ENCODE measurements at regions not wholly inside any gene's neighbourhood (a gene's known extent, or its start where the extent isn't known, plus 50 kb on each side); places are given as distances from the start of the nearest gene placed in this dataset.
"Not testable (repeated sequence)": the region's sequence is repeated elsewhere in the genome, so short reads cannot be mapped to it uniquely, and the experiment has no call there.

DNA sequence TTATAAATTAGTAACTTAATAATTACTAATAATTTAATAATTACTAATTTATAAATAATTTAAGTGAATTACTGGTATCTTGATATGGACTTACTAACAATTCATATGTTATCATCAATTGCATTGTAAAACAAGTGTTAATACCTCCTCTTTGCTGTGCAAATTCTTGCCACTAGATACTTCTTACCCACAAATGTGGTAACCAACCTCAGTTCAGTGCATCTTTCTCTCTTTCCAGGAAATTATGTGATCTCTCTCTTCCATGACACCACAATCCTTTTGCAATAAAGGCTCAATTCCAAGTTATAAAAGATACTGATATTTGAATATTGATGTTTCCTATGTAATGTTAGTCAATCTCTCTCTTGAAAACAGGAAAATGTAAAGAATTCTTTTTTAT is 408.6 kb upstream of the MIR17HG start:
- TF ChIP-seq TAF1 (IDR thresholded peaks at IDR 0.05; ENCODE audit: borderline replicate concordance, low read depth, low read length) (no peak), POLR2AphosphoS5 (IDR thresholded peaks at IDR 0.05; ENCODE audit: low read depth, low read length) (no peak), POLR2A (IDR thresholded peaks at IDR 0.05; ENCODE audit: low read depth, low read length) (no peak)
- DNase-seq (ENCODE audit: insufficient read length) (no peak), FAIRE-seq (no peak)

- no peak for FAIRE-seq
- no peak for TF ChIP-seq POLR2A (IDR thresholded peaks at IDR 0.05; ENCODE audit: low read depth, low read length)
- no peak for TF ChIP-seq POLR2AphosphoS5 (IDR thresholded peaks at IDR 0.05; ENCODE audit: low read depth, low read length)
- DNase-seq (ENCODE audit: insufficient read length): no peak
Measured at GRCh38 chr13:90943946-90944345, 403.5 kb upstream of the MIR17HG start.

GRCh38 chr13:90945146-90945545 is 402.3 kb upstream of the MIR17HG start:
- not testable (repeated sequence) for FAIRE-seq; DNase-seq (ENCODE audit: insufficient read length)

GRCh38 chr13:90946125-90946524 is 401.4 kb upstream of the MIR17HG start:
- DNase-seq (ENCODE audit: insufficient read length); FAIRE-seq: not testable (repeated sequence)

DNA sequence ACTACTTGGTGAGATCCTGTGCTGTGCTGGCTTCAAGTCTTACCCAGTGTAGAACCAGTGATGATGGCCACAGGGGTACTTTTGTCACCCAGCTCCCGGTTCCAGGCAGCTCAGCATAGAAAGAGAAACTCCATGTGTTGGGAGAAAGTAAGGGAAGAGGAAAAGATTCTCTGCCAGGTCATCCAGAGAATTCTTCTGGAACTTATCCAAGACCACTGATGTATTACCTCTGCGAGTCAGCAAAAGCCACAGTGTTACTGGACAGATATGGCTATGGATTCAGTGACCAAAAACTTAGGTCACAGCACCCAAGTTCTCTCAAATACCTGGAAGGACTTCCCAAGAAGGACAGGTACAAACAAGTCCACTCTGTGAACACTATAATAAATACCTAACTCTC is 399.5 kb upstream of the MIR17HG start:
- FAIRE-seq: no peak
- no peak for TF ChIP-seq POLR2A (IDR thresholded peaks at IDR 0.05; ENCODE audit: low read depth, low read length)
- no peak for TF ChIP-seq POLR2AphosphoS5 (IDR thresholded peaks at IDR 0.05; ENCODE audit: low read depth, low read length)
- TF ChIP-seq TAF1 (IDR thresholded peaks at IDR 0.05; ENCODE audit: borderline replicate concordance, low read depth, low read length): no peak
- no peak for DNase-seq (ENCODE audit: insufficient read length)

GRCh38 chr13:90950160-90950559 is 397.3 kb upstream of the MIR17HG start:
- DNase-seq (ENCODE audit: insufficient read length): no peak
- FAIRE-seq: no peak
- TF ChIP-seq TAF1 (IDR thresholded peaks at IDR 0.05; ENCODE audit: borderline replicate concordance, low read depth, low read length) (no peak), POLR2AphosphoS5 (IDR thresholded peaks at IDR 0.05; ENCODE audit: low read depth, low read length) (no peak), POLR2A (IDR thresholded peaks at IDR 0.05; ENCODE audit: low read depth, low read length) (no peak)

DNA sequence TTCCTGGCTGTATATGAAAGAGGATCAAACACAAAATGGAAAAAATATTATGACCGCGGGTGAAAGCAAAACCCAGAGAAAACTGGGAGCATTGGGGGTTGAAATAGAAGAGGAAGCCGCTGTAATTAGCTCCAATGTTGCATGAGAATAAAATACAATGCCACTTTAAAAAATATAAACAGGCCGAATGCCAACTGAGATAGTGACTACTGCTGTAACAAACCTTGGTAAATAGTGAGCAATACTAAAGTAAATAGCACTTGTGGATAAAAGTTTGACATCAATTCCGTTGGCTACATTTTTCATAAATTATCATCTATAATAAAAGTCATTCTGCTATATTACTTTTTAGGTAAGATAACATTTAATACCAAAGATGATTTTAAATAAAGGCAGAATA is 395.8 kb upstream of the MIR17HG start:
- FAIRE-seq: no peak
- DNase-seq (ENCODE audit: insufficient read length): no peak
- no peak for TF ChIP-seq TAF1 (IDR thresholded peaks at IDR 0.05; ENCODE audit: borderline replicate concordance, low read depth, low read length)
- TF ChIP-seq POLR2AphosphoS5 (IDR thresholded peaks at IDR 0.05; ENCODE audit: low read depth, low read length): no peak
- TF ChIP-seq POLR2A (IDR thresholded peaks at IDR 0.05; ENCODE audit: low read depth, low read length): no peak

DNA sequence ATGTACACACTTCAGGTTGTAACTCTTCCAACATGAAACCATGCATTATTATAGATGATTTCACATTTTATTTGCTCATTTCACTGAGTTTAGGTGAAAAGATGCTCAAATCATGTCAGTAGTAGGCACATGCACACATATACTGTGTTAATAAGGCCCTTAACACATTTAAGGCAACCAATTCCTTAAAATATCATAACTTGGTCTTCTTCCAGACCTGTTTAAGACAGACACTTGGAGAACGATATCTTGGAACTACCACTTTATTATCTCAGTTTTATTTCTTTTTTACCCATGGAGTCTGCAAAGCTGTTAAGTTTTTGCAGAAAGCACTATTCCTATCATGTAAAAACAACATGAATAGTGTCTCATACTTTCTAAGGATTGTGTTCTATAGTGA is 395.2 kb upstream of the MIR17HG start:
- FAIRE-seq (no peak), DNase-seq (ENCODE audit: insufficient read length) (no peak)
- no peak for TF ChIP-seq POLR2AphosphoS5 (IDR thresholded peaks at IDR 0.05; ENCODE audit: low read depth, low read length)
- no peak for TF ChIP-seq POLR2A (IDR thresholded peaks at IDR 0.05; ENCODE audit: low read depth, low read length)
- TF ChIP-seq TAF1 (IDR thresholded peaks at IDR 0.05; ENCODE audit: borderline replicate concordance, low read depth, low read length): no peak

DNA sequence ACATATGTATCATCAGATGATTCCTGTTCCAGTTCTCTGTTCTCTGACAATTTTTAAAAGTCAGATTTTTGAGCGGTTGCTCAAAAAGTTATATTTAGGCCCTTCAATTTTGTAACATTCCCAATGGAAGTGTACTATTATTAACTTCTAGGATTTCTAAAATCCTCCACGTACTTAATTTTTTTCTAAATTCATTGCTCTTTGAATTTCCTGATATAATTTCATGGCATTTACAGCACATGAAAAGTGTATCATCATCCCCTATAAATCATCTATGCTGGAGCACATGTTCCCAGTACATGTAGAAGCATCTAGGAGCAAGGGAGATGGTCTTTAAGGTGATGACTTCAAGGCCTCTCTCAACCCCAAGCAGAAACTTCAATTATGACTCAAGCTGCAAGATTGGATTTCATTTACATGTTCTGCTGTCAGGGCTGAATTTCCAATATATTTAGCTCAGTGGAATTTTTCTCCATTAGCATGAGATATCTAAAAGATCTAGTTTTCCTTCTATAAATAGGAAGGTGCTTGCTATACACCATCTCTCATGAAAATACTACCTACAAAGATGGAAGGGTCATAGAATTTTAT is 392.8 kb upstream of the MIR17HG start:
- no peak for FAIRE-seq
- DNase-seq (ENCODE audit: insufficient read length): no peak
- no peak for TF ChIP-seq POLR2AphosphoS5 (IDR thresholded peaks at IDR 0.05; ENCODE audit: low read depth, low read length)
- no peak for TF ChIP-seq TAF1 (IDR thresholded peaks at IDR 0.05; ENCODE audit: borderline replicate concordance, low read depth, low read length)
- TF ChIP-seq POLR2A (IDR thresholded peaks at IDR 0.05; ENCODE audit: low read depth, low read length): no peak

DNA sequence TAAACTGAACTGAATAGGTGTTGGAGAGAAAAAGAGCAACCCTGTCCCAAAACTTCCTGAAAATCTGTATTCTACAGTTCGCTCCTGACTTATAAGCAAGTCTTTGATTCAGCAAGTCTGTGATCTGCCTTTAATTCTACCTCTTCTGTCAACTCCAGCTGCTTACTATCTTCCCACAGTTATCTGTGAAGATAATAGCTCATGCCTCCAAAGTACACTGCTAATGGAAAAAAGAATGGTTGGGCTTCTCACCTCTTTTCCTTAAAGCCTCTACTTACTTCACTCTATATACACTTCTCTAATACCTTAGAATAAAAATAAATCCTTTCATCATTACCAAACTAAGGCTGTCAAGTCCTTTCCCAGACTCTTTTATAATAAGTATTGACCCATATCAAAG is 391.5 kb upstream of the MIR17HG start:
- DNase-seq (ENCODE audit: insufficient read length): no peak
- TF ChIP-seq POLR2AphosphoS5 (IDR thresholded peaks at IDR 0.05; ENCODE audit: low read depth, low read length) (no peak), POLR2A (IDR thresholded peaks at IDR 0.05; ENCODE audit: low read depth, low read length) (no peak), TAF1 (IDR thresholded peaks at IDR 0.05; ENCODE audit: borderline replicate concordance, low read depth, low read length) (no peak)
- no peak for FAIRE-seq

DNA sequence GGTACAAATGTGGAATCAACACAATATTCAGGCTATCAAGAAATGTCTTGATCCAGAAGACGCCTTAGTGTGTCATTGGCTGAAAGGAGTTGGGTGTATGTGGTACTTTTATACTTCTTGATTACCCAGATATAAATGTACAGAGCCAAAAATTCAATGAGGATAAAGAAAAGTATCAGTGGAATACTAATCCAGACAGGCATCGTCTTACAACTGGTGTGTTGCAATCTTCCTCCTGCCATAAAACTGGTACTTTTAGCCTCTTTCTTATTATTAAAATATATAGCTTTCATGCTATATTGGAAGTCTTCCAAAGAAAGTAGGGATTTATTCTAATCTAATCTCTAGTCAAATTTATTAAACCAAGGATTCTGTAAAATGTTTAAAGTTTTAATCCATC is 388.6 kb upstream of the MIR17HG start:
- TF ChIP-seq POLR2A (IDR thresholded peaks at IDR 0.05; ENCODE audit: low read depth, low read length) (no peak), POLR2AphosphoS5 (IDR thresholded peaks at IDR 0.05; ENCODE audit: low read depth, low read length) (no peak), TAF1 (IDR thresholded peaks at IDR 0.05; ENCODE audit: borderline replicate concordance, low read depth, low read length) (no peak)
- FAIRE-seq: no peak
- DNase-seq (ENCODE audit: insufficient read length): no peak

DNA sequence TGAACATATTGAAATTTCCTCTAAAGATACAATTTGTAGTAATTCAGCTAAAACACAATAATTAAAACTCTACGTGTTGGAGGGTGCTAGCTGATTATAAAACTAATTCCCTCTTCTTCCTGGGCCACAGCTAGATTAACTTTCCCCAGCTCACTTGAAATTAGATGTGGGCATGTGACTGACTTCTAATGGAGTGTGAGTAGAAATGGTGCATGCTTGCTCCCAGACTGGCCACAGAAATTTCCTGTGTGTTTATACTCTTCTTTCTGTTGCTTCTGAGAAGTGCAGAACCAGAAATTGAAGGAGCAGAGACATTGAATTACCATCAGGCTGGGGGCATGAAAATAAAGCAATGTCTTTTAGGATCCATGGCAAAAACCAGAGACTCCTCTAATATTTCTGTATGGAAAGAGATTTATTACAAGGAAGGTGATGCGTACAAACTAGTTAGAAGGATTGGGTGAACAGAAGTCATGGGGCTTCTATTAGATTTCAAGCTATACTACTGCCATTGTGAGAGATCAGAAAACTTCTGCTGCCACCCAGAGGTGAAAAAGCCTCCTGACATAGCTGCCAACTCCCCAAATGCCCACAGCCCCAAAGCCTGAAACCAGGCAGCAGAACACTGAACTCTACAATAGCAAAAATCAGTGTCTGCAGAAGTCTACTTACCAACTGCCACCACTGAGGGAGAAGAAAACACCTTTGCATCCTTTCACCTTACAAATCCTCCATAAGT is 379.2 kb upstream of the MIR17HG start:
- TF ChIP-seq TAF1 (IDR thresholded peaks at IDR 0.05; ENCODE audit: borderline replicate concordance, low read depth, low read length) (no peak), POLR2A (IDR thresholded peaks at IDR 0.05; ENCODE audit: low read depth, low read length) (no peak), POLR2AphosphoS5 (IDR thresholded peaks at IDR 0.05; ENCODE audit: low read depth, low read length) (no peak)
- DNase-seq (ENCODE audit: insufficient read length) (no peak), FAIRE-seq (no peak)

Data from GM12892 (cell line).